ENCODE measurements at regions not wholly inside any gene's neighbourhood (a gene's known extent, or its start where the extent isn't known, plus 50 kb on each side); places are given as distances from the start of the nearest gene placed in this dataset.

DNA sequence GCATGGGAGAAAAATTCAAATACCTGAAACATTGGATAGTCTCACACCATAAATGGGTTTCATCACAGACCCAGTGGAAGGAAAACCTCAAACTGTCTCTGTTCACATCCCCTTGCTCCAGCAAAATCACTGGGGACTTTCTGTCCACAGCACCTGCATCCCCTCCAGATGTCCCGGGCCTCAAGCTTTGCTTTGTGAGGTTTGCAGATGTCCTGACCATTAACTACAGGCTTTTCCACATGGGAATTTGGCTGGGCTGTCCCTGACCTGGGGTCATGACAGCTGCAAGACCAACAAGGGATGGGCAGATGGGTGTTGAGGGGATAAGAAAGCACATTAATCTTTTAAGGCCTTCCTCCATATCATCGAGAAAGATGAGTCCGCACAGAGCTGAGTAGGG lies 427.9 kb downstream of the TXNL1 start:
- DNase-seq, result no peak

DNA sequence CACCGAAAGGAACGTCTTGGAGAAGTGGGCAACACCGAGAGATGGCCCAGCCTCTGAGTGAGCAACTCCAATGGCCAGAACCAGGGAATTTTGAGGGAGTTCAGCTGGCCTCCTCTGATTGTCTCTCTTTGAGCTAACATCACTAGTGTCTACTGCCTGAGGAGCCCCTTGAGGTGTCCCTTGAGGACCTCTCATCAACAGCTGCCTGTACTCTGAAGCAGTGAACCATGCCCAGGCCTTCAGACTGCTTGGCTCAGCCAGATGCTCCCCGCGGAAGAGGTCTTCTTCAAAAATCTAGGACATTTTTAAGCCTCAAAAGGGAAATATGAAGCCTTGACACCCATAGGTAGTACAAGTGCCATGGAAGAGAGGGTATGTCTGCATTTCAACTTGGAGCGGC lies 430.4 kb downstream of the TXNL1 start:
- no peak for DNase-seq

DNA sequence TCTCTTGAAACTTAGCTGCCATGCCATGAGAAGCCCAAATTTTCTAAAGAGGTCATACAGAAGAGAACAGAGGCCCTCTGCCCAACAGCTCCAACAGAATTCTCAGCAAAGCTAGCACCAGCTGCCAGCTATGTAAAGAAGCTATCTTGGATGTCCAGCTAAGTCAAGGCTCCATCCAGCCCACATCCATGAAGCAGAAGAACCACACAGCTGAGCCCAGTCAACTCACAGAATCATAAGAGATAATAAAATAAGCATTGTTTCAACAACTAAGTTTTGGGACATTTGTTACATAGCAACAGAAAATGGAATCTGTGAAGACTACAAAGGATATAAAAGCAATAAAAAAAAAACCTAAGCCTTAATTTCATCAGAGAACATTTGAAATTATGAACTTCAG lies 434.3 kb downstream of the TXNL1 start:
- no peak for DNase-seq

DNA sequence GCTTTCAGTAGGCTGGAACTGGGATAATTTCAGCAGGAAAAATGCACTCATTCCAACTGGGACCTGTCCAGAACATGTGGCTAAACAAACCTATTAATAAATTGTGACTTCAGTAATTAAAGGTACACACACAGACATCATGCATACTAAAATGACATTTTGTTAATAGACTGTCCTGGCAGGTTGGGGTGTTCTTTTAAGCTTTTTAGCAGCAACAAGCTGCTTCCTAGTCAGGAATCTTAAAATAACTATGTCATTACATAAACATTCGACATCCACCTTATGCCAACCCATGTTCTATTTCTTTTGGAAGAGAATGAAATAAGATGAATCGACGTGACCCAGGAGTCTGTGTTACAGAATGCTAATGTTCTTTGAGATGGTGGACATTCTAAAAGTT lies 435.7 kb downstream of the TXNL1 start:
- DNase-seq, result no peak

DNA sequence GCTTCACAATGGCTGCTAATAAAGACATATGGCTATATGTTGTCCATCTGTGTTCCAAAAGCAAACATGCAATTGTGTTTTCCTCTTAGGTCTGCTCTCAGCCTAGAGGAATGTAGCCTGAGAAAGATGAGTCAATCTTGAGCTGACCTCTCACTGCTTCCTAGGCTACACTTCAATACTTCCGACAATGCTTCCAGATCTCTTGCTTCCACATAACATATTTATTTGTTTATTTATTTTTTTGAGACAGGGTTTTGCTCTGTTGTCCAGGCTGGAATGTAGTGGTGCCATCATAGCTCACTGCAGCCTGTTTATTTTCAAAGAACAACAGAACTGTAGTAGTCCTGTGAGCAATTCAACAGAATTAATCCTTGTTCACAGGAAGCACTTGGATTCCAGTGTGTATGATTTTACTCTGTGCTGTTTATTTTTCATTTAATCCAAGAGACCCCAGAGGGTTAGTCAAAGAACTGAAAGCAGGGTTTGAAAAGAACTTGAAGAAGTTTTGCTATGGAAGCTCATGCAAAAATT lies 437.9 kb downstream of the TXNL1 start:
- no peak for DNase-seq

DNA sequence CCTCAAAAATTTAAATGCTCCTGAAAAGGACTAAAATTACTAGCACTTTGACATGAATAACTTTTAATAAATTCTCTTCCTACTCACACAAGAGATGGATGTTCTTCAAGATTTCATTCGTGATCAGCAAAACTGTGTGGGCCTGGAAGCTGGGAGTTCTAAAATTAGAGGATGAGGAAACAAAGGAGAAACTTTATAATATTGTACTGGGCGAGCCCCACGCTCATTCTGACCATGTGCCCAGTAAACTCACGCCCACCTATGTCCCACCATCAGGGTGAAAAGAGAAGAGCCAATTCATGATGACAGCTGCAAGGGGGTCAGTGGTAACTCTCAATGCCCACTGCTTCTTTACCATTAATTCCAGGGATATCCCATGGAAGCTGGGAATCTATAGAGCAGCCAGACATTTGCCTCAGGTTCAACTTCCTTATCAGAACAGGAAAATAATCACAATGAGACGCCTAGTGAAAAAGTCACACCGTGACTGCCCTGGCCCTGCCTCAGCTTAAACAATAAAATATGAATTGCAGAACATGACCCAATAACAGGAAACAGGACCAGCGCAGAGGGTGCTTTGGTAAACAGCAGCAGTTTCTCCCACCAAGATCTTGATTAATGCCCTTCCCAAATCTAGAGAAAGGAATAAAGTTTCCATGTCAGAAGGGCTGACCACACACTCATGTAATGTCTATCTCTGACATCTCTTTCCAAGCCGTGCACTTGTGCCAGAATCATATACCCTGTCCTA lies 438.6 kb downstream of the TXNL1 start:
- DNase-seq, result no peak

DNA sequence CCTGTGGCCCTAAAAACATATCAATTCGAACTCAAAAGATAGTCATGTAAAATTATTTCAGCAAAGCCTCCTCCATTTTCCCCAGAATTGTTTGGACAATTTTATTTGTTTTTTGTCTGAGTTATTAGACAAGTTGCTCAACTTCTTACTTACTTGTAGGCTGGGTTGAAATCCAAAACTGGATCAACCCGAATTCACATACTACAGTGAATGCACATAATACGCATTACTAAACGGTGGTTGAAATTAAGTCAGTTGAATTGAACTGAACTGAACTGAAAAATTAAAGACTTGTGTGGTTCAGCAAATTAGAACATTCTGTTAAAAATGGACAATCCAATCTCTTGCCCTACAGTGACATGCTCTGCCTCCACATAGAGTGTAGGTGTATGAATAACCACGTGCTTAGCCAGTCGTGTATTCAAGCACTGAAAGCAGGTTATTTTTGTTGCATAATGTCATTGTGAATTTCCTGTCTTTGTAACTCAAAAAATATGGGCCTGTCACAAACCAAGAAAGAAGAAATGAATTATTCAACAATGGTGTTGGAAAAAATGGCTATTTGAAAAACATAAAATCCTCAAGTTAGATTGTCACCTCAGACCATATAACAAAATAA lies 441.0 kb downstream of the TXNL1 start:
- DNase-seq, result no peak

DNA sequence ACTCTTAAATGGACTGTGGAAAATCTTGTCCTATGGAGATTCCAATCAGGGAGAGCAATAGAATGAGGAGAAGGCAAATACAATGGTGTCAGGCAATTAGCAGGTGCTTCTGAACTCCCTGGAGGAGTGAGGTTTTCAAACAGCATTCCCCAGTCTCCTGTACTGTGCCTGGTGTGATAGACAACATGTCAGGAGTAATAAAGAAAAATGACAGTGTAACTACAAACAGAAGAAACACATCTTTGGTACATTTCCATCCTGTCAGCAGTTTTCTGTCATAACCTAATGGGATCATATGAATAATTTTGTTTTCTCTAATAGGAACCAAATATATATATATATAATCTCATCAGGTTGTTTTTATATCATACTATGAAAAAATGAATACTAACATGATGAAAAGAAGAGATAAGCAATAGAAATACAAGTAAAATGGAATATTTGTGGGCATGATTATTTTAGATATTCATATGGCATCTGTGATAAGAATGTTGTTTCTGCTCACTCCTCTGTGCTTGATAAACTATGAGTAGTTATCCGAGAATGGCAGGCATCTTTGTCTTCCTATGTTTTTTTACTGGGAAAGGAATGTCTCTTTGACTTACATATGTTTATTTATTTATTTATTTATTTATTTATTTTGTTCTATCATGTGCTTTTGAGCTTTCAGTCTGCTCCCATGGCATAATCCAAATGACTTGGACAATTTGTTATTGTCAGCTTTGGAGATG lies 441.7 kb downstream of the TXNL1 start:
- DNase-seq, result no peak

DNA sequence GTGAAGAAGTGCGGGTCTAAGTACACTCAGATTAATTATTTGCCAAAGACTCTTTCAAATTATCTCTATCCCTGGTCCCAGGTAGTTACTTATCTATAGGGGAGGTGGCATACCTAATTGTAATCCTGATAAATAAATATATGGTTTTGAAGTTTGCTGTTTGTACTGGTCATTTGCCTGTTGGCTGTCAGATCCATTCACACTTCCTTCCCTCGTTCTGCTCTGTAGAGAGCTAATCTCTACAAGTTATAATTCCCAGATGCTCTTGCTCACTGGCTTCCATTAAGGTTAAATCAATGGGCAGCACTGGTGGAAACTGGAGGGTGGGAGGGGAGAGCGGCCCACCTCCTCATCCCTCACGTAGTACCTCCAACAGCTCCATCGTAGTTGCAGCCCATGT lies 447.1 kb downstream of the TXNL1 start:
- DNase-seq, result no peak

DNA sequence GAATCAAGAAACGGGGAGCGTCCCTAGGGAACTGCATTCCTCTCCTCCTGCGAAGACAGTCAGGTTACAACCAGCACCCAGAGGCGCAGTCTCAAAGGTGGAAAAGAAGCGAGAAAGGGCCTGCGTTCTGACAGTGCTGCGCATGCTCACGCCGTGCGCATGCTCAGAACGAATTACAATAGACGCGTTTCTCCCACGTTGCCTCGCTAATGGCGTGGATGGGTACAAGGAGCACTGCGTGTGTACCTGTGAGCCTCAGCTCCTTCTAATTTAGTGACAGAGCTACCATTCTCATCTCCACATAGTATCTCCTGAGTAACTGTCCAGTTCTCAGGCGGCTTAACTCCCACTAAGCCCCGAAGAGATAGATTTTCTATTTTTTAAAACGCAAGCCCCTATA lies 448.8 kb downstream of the TXNL1 start:
- no peak for DNase-seq

DNA sequence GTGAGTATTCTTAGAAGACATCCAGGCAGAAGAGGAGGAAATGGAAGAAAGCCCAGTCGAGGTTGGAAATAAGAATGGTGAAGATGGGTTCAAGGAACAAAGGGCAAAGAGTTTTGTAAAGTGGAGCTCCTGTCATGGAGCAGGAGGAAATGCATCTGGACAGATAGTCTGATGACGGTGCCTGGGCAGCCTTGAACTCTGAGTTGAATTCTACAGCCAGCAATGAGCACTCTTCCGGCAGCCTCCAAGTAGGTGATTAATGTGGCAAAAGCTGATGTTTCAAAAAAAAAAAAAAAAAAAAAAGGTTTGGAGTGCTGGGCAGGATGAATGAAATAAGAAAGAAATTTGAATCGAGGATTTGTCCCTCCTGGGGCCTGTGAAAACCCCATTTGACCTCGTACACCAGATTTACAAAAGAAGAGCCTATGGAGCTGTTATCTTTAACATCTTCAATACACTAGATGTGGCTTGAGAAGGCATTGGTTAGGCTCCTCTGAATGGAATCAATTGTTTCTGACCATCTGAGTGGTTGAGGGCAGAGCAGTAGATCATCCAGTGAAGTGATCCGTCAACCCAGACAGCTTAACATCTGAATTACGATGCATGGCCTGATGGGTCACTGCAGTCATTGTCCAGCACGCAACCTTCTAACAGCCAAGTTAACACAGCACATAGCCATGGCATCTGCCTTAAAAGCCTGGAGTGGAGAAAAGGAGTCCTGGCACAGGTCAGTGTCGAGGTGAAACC lies 449.7 kb downstream of the TXNL1 start:
- DNase-seq, result no peak

DNA sequence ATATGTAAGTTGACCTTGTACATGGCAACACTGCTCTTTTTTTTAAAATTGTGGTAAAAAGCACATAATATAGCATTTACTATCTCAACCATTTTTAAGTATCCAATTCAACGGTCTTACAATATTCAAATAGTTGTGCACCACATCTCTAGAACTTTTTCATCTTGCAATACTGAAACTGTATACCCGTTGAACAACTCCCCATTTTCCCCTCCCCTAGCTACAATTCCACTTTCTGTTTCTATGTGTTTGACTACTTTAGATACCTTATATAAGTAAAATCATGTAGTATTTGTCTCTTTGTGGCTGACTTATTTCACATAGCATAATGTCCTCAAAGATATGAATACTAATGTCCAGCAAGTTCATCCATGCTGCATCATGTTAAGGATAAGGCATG lies 452.1 kb downstream of the TXNL1 start:
- no peak for DNase-seq

DNA sequence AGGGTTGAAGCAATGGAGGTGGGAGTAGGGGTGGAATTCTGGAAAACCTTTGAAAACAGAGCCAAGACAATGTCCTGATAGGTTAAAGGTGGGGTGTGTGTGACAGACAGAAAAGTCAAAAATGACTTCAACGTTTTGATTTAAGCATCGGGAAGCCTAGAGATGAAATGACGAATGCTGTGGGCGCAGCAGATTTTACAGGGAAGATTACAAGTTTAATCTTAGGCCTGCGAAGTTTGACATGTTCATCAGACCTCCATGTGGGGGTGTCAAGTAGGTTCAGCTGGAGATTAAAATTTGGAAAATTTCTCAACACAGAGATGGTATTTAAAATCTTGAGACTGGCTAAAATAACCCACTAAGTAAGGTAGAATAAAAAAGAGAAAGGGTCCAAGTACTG lies 453.3 kb downstream of the TXNL1 start:
- no peak for DNase-seq

DNA sequence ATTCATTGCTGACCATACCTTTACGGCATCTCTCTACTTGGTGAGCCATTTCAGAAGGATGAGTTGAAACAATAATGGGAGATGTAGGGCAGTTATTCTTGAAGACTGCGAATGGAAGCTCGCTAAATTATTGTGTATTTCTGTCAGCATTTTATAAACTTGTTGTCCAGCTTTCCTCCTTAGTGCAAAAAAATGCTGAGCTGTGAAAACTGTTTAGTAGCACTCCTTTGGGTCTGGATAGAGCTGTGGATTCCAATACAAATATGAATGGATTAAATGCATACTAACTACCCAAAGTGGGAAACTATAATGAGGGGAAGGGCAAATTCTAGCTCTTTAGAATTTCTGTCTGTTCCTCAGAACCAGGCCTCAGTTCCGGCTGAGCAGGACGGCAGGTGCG lies 461.6 kb downstream of the TXNL1 start:
- DNase-seq, result no peak

DNA sequence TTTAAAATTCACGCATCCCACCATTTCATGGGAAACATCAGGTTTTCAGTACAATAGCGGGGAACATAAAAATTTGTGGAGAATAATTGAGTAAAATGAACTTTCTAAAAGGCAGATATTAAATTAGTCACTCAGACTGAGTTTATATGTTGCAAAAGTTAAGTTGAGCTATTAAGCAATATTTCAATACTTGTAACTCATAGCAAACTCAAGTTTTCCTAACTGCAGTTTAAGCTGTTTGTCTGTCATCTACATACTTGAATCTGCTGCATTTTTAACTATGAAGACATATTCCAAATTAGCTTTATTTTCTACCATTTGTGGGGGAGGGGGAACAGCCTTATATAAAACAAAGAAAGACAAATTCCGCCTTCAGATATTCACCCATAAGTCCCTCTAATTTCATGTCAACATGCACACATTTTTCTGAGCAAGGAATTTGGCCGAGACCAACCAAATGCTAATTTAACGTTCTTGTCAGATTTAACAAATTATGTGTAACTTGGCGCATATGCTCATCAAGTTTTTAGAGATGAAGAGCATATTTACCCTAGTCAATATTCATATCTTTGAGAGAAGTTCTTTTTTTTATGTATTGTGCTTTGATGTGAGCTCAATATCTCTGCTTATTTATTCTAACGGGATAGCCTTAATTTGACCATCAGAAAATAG lies 462.9 kb downstream of the TXNL1 start:
- DNase-seq, result no peak

DNA sequence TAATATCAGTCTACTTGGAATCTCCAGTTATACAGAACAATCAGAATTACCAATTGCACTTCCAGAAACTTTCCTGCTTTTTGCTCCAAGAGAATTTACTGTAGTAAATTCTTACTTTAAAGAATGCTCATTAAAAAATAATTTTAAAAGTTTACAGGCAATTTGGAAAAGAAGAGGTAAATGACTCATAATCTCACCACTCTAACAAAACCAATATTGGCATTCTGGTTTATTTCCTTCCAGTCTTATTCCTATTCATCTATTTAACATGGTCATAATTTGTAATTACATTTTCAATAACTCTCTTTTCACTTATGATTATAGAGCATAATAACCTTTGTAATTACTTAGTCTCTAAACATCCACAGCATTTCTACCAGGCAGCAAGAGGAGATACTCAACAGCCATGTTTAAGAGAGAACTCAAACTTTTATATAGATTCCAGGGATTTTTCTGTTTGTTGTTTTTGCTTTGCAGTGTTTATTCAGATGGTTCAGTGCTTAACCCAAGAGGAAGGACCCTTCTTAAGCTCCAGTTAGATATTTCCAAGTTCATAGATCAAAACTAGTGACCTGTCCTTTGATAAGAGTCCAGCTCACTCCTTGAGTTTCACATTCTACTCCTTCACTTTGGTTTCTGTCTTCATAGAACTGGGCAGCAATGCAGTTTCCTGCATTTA lies 464.7 kb downstream of the TXNL1 start:
- DNase-seq, result no peak

DNA sequence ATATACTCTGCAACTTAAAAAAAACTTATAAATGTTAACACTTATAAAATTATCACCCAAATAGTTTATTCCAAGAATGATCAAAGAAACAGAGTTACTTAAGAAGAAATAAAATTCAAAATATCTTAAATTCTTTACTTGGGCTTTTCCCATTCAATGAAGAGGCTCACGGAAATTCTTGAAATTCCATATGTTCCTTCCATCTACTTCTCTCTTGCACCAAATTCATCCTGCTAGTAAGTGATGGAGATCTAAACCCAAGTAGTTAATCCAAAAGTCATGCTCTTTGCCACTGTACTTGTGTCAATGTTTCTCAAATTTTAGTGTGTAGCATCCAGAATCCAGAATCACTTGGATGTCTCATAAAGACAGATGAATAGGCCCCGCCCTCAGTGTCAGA lies 465.9 kb downstream of the TXNL1 start:
- DNase-seq, result no peak

DNA sequence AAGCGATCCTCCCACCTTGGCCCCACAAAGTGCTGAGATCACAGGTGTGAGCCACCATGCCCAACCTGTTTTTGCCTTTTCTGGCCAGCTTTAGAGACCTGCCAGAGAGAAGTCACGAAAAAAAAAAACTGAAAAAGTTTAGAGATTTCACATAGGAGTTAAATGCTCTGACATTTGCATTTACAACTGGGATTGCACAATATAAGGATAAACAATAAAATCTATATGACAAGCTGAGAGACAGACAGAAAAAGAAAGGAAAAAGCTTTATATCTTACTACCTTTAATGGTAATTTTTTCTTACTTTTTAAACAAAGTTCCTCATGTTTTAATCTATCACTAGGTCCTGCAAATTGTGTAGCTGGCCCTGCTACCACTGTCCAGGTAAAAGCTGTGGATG lies 466.5 kb downstream of the TXNL1 start:
- DNase-seq, result no peak

DNA sequence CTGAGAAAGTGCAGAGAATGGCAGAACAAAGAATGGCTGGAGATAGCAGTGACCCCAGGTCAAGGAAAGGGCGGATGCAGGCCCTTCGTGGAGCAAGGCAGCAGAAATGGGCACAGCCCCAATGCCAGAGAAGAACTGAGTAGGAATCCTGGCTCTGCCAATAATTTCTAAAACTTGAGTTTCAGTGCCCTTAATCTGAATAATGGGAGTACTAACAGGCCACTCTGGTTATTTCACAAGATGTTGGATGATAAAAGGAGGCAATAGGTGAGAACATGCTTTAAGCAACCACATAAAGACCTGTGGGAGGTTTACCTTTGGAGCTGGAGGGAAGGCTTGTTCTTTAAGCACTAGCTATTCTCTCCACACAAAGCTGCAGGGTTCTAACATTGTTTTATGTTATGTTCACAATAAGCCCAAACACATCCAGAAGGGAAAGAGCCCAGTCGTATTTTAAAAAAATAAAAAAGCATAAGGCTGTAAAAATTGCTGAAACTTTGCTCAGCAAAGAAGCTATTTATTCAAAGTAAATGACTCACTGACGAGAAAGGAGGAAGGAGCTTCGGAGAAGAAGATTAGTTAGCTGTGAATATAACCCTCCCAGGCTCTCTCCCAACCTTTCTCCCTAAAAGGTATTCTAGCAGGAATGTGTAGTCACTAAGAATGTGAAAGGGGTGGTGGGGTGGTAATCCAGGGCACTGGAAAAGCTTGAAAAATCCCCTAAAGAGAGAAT lies 470.2 kb downstream of the TXNL1 start:
- DNase-seq, result no peak

DNA sequence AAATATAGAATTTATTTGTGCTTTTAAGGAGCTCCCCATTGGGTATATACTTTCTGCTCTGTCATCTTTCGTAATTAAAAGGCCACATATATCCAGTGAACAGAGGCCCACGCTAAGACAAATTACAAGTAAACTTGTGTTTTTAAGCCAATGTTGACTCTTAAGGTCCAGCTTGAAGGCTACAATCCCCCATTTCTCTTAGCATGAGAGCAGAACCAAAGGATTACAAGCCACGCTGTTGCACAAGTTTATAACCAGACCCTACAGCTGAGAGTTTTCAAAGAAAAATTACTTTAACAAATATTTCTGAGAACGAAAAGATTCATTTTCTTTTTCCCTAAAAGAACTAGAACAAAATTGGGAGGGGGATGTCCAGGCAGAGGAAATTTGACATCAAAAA lies 471.0 kb downstream of the TXNL1 start:
- no peak for DNase-seq

DNA sequence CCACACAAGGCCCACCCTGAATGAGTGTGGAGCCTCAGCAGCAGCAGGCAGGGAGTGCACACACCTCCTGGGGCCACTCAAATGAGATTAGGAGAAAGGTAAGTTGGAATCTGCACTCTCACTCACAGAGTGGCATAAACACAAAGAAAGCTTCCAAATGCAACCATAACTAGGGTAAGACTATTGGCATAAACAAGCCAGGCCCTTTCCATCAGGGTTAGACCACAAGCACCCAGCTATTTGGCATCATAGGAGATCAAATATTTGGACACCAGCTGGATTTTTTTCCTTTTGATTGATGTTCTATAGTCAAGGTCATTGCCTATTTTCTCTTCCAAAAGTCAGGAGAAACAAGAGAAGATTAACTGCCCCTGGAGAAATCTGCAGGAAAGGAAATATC lies 471.5 kb downstream of the TXNL1 start:
- DNase-seq, result no peak

All from RPMI8226 (cell line).